Mesendoderm (in vitro differentiated cells): ENCODE measurements at regions not wholly inside any gene's neighbourhood (a gene's known extent, or its start where the extent isn't known, plus 50 kb on each side); places are given as distances from the start of the nearest gene placed in this dataset.
A peak's percentile ranks its signal among the peaks of the same experiment; 100 is the strongest.

Source experiments
- DNase-seq: peaks from one replicate; pipeline ENCODE4 v3.0.0; 2013
- H2AK5ac ChIP-seq: 2 replicates; pipeline ENCODE4 v1.6.1; 2013; ENCODE audit warnings: low read length, inconsistent platforms
- H2BK120ac ChIP-seq: 2 replicates; pipeline ENCODE4 v1.6.1; 2013; ENCODE audit warnings: low read depth, mild to moderate bottlenecking, low read length, moderate library complexity, mixed read lengths
- H2BK15ac ChIP-seq: replicated peaks from 2 replicates; pipeline ENCODE4 v1.6.1; 2013; ENCODE audit warnings: low read depth, mild to moderate bottlenecking, moderate library complexity
- H2BK5ac ChIP-seq: 2 replicates; pipeline ENCODE4 v1.6.1; 2013; ENCODE audit warnings: low read length, inconsistent platforms
- H3K18ac ChIP-seq: 2 replicates; pipeline ENCODE4 v1.6.1; 2013; ENCODE audit warnings: mild to moderate bottlenecking, low read length, mixed read lengths
- H3K23ac ChIP-seq: one replicate; pipeline ENCODE4 v1.6.1; 2013; ENCODE audit warnings: low read length
- H3K27ac ChIP-seq: 2 replicates; pipeline ENCODE4 v1.5.1; 2013; ENCODE audit warnings: low read depth, mild to moderate bottlenecking, inconsistent platforms, low read length, moderate library complexity
- H3K27me3 ChIP-seq: 2 replicates; pipeline ENCODE4 v1.6.1; 2013; ENCODE audit warnings: low read length, control low read depth, mild to moderate bottlenecking, inconsistent platforms; ENCODE audit not compliant: insufficient read depth, poor library complexity
- H3K36me3 ChIP-seq: 2 replicates; pipeline ENCODE4 v1.6.1; 2013; ENCODE audit warnings: low read length, inconsistent platforms; ENCODE audit not compliant: control insufficient read depth, insufficient read depth
- H3K4ac ChIP-seq: one replicate; pipeline ENCODE4 v1.6.1; 2013; ENCODE audit warnings: low read depth, mild to moderate bottlenecking, low read length, moderate library complexity
- H3K4me1 ChIP-seq: 2 replicates; pipeline ENCODE4 v1.6.1; 2013; ENCODE audit warnings: low read depth, low read length, inconsistent platforms; ENCODE audit not compliant: control insufficient read depth
- H3K4me2 ChIP-seq: 2 replicates; pipeline ENCODE4 v1.6.1; 2013; ENCODE audit warnings: low read length
- H3K4me3 ChIP-seq: 2 replicates; pipeline ENCODE4 v1.5.1; 2013; ENCODE audit warnings: mild to moderate bottlenecking, low read length
- H3K56ac ChIP-seq: one replicate; pipeline ENCODE4 v1.6.1; 2013; ENCODE audit warnings: low read length
- H3K79me1 ChIP-seq: 2 replicates; pipeline ENCODE4 v1.6.1; 2013; ENCODE audit warnings: low read length, inconsistent platforms
- H3K79me2 ChIP-seq: 2 replicates; pipeline ENCODE4 v1.6.1; 2013; ENCODE audit warnings: mild to moderate bottlenecking, low read length; ENCODE audit not compliant: control insufficient read depth, insufficient read depth
- H3K9ac ChIP-seq: 2 replicates; pipeline ENCODE4 v1.6.1; 2013; ENCODE audit warnings: low read length, inconsistent platforms
- H4K5ac ChIP-seq: one replicate; pipeline ENCODE4 v1.6.1; 2013; ENCODE audit warnings: low read length
- H4K8ac ChIP-seq: one replicate; pipeline ENCODE4 v1.6.1; 2013; ENCODE audit warnings: low read depth, mild to moderate bottlenecking, control low read depth, low read length, moderate library complexity
- WGBS: extraction: QIAGEN DNeasy Blood & Tissue Kit; methylation state at CpG from one replicate; pipeline ENCODE4 v1.1.7; 2013; ENCODE audit warnings: low lambda C conversion rate, missing lambda C conversion rate; ENCODE audit not compliant: insufficient coverage; ENCODE audit errors: extremely low coverage; 5-methylcytosine and 5-hydroxymethylcytosine counted together

GRCh38 chr5:174916227-174916626 is 191.8 kb downstream of the MSX2 start:
- H3K27ac ChIP-seq: no peak overlapping the region
- H3K4me2 ChIP-seq: no peak overlapping the region
- no peak overlapping the region for H4K5ac ChIP-seq
- DNase-seq: no peak
- H3K23ac ChIP-seq: no peak overlapping the region
- no peaks in the 10 kb centered on the region for H3K36me3 ChIP-seq
- H2BK120ac ChIP-seq: no peak overlapping the region
- no peaks in the 10 kb centered on the region for H3K79me2 ChIP-seq
- H3K27me3 ChIP-seq: no peaks in the 10 kb centered on the region
- no peak overlapping the region for H3K18ac ChIP-seq
- no peak overlapping the region for H3K56ac ChIP-seq
- WGBS: no CpG with 5 or more reads among the region's 8 CpGs
- H2BK15ac ChIP-seq: no peak overlapping the region
- no peak overlapping the region for H4K8ac ChIP-seq
- no peak overlapping the region for H3K4ac ChIP-seq
- H3K4me1 ChIP-seq: peaks cover 5% of the 10 kb centered on the region
- no peak overlapping the region for H2BK5ac ChIP-seq
- H3K9ac ChIP-seq: no peak overlapping the region
- H3K4me3 ChIP-seq: no peak overlapping the region
- no peaks in the 10 kb centered on the region for H3K79me1 ChIP-seq
- no peak overlapping the region for H2AK5ac ChIP-seq

- no peak overlapping the region for H4K5ac ChIP-seq
- H3K23ac ChIP-seq: no peak overlapping the region
- no peak overlapping the region for H3K9ac ChIP-seq
- no peaks in the 10 kb centered on the region for H3K27me3 ChIP-seq
- H3K36me3 ChIP-seq: no peaks in the 10 kb centered on the region
- WGBS: no CpG with 5 or more reads among the region's 9 CpGs
- no peak overlapping the region for H3K18ac ChIP-seq
- no peak overlapping the region for H3K27ac ChIP-seq
- peaks cover 2% of the 10 kb centered on the region for H3K4me1 ChIP-seq
- no peak overlapping the region for H3K4me2 ChIP-seq
- no peak overlapping the region for H2BK15ac ChIP-seq
- no peak overlapping the region for H3K4me3 ChIP-seq
- H2BK5ac ChIP-seq: no peak overlapping the region
- H3K79me2 ChIP-seq: no peaks in the 10 kb centered on the region
- no peak overlapping the region for H4K8ac ChIP-seq
- no peak for DNase-seq
- H2BK120ac ChIP-seq: no peak overlapping the region
- H2AK5ac ChIP-seq: no peak overlapping the region
- no peak overlapping the region for H3K56ac ChIP-seq
- H3K4ac ChIP-seq: no peak overlapping the region
- no peaks in the 10 kb centered on the region for H3K79me1 ChIP-seq
These were observed 186.7 kb downstream of the MSX2 start for GRCh38 chr5:174911118-174911517.

GRCh38 chr5:174910245-174910737 is 185.9 kb downstream of the MSX2 start:
- Histone ChIP-seq H2BK15ac (no peak overlapping the region), H3K36me3 (no peaks in the 10 kb centered on the region), H3K4ac (no peak overlapping the region), H3K56ac (no peak overlapping the region), H3K27me3 (no peaks in the 10 kb centered on the region), H3K23ac (no peak overlapping the region), H3K9ac (no peak overlapping the region), H3K27ac (no peak overlapping the region), H3K79me2 (no peaks in the 10 kb centered on the region), H3K4me3 (no peak overlapping the region), H2BK5ac (no peak overlapping the region), H4K5ac (no peak overlapping the region), H2AK5ac (no peak overlapping the region), H3K4me1 (no peaks in the 10 kb centered on the region), H3K79me1 (no peaks in the 10 kb centered on the region), H4K8ac (no peak overlapping the region), H3K18ac (no peak overlapping the region), H2BK120ac (no peak overlapping the region), H3K4me2 (no peak overlapping the region)
- DNase-seq: peak; percentile 76
- no CpG with 5 or more reads among the region's 17 CpGs for WGBS

- Histone ChIP-seq H3K56ac (no peak overlapping the region), H3K4me2 (no peak overlapping the region), H3K79me1 (no peaks in the 10 kb centered on the region), H3K79me2 (no peaks in the 10 kb centered on the region), H3K9ac (no peak overlapping the region), H3K4me3 (no peak overlapping the region), H2BK120ac (no peak overlapping the region), H3K27me3 (no peaks in the 10 kb centered on the region), H2BK5ac (no peak overlapping the region), H4K5ac (no peak overlapping the region), H3K4ac (no peak overlapping the region), H3K23ac (no peak overlapping the region), H3K27ac (no peak overlapping the region), H3K4me1 (no peaks in the 10 kb centered on the region), H3K18ac (no peak overlapping the region), H2AK5ac (no peak overlapping the region), H3K36me3 (no peaks in the 10 kb centered on the region), H2BK15ac (no peak overlapping the region), H4K8ac (no peak overlapping the region)
- DNase-seq: peak; percentile 61
- WGBS: no CpG with 5 or more reads among the region's 1 CpG
These were observed 178.9 kb downstream of the MSX2 start for GRCh38 chr5:174903172-174903732.

GRCh38 chr5:174901336-174901735 is 177.0 kb downstream of the MSX2 start:
- Histone ChIP-seq H3K9ac (no peak overlapping the region), H3K4me2 (no peak overlapping the region), H2BK15ac (no peak overlapping the region), H3K56ac (no peak overlapping the region), H3K23ac (no peak overlapping the region), H3K27ac (no peak overlapping the region), H2BK120ac (no peak overlapping the region), H3K79me2 (no peaks in the 10 kb centered on the region), H3K36me3 (no peaks in the 10 kb centered on the region), H3K79me1 (no peaks in the 10 kb centered on the region), H4K8ac (no peak overlapping the region), H3K4me1 (no peaks in the 10 kb centered on the region), H4K5ac (no peak overlapping the region), H3K18ac (no peak overlapping the region), H2AK5ac (no peak overlapping the region), H3K4me3 (no peak overlapping the region), H3K4ac (no peak overlapping the region), H3K27me3 (no peaks in the 10 kb centered on the region), H2BK5ac (no peak overlapping the region)
- no peak for DNase-seq
- WGBS: no CpG with 5 or more reads among the region's 19 CpGs

- Histone ChIP-seq H3K36me3 (no peaks in the 10 kb centered on the region), H3K9ac (no peak overlapping the region), H4K8ac (no peak overlapping the region), H3K4me1 (no peaks in the 10 kb centered on the region), H3K27ac (no peak overlapping the region), H4K5ac (no peak overlapping the region), H3K4me2 (no peak overlapping the region), H2BK120ac (no peak overlapping the region), H3K4me3 (no peak overlapping the region), H2BK5ac (no peak overlapping the region), H3K79me1 (no peaks in the 10 kb centered on the region), H3K18ac (no peak overlapping the region), H3K27me3 (no peaks in the 10 kb centered on the region), H3K4ac (no peak overlapping the region), H3K56ac (no peak overlapping the region), H2BK15ac (no peak overlapping the region), H3K79me2 (no peaks in the 10 kb centered on the region), H2AK5ac (no peak overlapping the region), H3K23ac (no peak overlapping the region)
- WGBS: no CpG with 5 or more reads among the region's 7 CpGs
- DNase-seq: no peak
These were observed 176.0 kb downstream of the MSX2 start for GRCh38 chr5:174900240-174900865.
